Stimulated activated CD4-positive, alpha-beta T cell treated with anti-CD3 and anti-CD28 coated beads, Interleukin-15, amount 100 ng/mL, for 24 hours (primary cell): ENCODE measurements at regions not wholly inside any gene's neighbourhood (a gene's known extent, or its start where the extent isn't known, plus 50 kb on each side); places are given as distances from the start of the nearest gene placed in this dataset.
"Not testable (repeated sequence)": the region's sequence is repeated elsewhere in the genome, so short reads cannot be mapped to it uniquely, and the experiment has no call there.

Experiments
- DNase-seq: peaks from one replicate; pipeline ENCODE4 v3.0.0-alpha.2; 2020

DNA sequence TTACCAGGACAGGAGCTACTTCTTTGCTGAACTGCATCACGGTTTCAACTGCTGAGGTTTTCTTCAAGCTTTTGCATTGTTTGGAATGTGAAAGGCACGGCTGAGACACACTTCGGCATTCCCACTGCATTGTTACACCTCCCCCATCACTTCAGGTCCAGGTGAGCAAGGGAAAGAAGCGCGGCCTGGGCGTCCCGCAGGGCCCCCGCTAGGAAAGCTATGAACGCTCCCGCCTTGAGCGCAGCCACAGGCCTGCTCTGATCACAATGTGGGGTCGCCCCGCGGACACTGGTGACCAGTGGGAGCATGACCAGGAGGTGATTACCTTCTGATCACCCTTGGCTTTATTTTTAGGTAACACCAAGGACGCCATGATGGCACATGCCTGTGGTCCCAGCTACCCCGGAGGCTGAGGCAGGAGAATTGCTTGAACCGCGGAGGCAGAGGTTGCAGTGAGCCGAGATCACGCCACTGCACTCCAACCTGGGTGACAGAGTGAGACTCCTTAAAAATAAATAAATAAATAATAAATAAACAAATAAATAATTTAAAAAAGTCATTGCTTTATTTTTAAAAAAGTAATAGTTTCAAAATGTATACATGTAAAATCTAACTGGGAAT lies 82.2 kb upstream of the ANTXRL start:
- DNase-seq, result not testable (repeated sequence)

DNA sequence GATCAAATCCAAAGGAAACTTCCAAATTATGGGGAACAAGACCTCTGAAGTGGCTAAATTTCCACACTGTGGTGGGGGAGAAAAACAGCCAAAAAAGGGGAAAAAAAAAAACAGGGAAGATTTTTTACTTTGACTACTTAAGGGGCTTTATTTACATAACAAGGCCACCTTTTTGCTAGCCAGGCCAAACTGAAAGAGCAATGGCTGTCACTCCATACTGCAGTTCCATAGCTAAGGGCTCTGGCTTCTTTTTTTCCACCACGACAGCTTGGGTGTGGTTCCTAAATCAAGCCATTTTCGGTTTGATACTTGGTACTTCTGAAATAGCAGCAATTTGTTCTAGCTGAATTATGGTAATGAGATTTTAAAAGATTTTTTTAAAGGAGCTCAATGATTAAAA lies 76.4 kb upstream of the ANTXRL start:
- not testable (repeated sequence) for DNase-seq

DNA sequence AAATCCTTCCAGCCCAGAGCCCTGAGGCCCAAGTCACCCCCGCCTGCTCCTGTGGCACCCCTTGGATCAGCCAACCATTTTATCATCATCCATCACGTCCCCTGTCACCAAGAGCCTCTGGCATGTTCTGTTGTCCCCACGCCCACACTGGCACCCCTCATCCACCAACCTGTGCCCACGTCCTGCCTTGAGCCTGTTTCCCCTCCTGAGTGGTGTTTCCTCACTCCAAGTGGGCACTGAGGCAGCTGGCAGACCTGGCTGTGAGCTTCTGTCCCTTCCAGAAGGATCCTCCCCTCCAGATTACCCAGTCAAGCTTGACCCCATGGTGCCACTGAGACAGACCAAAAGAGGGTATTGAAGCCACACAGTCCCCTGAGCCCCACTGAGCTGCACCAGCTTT lies 71.4 kb upstream of the ANTXRL start:
- no peak for DNase-seq

DNA sequence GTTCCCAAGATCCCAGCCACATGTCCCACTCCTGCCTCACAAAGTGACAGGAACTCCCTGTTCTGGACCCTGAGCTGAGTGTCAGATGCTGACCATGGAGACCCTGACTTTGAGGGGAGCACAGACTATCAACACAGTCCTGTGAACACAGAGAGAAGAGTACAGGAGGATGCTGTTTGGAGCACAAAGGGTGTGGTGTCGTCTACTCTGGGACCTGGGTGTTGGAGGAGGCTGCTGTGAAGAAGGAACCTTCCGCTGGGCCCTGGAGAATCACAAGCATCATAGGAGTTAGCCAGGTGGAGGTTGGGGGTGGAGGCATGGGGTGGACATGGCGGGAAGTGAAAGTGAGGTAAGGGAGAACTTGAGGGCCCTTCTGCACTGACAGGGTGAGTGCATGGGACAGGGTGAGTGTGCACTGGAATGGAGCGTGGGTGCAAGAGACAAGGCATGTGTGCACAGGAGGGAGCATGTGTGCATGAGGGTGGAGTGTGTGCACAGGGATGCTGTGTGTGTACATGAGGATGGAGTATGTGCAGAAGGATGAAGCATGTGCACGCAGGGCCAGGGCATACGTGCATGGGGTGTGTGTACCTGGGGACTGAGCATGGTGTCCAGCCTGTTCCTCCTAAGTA lies 70.7 kb upstream of the ANTXRL start:
- DNase-seq, result no peak

DNA sequence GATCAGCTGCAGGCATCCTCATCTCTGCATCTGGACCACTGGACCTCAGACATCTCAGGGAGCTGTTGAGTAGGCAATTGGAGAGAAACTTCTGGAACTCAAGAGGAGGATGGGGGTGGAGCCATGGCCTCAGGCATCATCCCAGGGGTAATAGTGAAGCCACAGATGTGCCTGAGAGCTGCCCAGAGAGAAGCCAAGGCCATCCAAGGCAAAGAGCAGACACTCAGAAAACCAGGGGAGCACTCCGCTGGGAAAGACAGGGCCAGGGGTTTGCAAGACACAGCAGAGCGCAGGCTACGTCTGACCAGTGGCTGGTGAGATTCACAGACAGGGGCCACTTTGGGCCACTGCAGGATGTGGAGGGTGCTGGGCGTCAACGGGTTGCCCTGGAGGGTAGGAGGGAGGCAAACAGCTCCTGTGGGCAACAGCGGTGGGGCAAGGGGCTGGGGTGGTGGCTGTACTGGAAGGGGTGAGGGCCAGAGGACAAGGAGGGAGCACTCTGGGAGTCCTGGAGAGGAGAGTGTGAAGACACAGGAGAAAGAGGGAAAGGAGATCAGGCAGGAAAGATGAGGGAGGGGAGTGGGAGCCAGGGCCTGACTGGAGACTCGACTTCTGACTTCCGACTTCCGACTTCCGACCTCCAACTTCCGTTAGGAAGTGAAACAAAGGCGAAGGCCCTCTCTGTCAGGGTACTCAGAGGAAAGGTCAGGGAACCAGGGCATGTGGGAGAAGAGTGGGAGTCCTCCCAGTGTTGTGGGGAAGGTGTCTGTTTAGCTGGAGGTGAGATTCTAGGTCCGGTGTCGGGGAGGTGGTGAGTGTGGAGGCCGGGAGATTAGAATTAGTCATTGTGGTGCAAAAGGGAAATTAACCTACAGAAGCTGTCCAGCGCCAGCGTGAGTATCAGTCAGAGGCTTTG lies 69.7 kb upstream of the ANTXRL start:
- DNase-seq, result no peak

DNA sequence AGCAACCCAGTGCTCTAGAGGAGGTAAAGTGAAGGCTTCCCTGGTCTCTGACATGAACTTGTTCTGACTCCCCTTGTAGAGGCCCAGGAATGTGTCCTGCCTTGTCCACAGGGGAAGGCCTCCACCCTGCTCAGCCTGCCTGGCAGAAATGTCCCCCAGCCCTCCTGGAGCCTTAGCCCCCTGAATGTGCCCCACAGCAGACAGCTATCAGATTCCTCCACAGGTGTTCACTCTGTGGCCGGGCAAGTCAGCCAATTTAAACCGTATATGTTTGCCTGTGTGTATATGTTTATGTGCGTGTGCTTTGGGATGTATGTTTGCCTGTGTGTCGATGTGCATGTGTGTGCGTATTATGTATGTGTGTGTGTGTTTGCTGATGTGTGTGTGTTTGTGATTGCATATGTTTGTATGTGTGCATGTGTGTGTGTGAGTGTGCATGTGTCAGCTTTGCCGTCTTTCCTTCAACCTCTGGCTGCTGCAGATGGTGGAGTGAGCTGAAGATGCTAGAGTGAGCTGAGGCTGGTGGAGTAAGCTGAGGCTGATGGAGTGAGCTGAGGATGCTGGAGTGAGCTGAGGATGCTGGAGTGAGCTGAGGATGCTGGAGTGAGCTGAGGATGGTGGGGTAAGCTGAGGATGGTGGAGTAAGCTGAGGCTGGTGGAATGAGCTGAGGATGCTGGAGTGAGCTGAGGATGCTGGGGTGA lies 68.9 kb upstream of the ANTXRL start:
- no peak for DNase-seq

DNA sequence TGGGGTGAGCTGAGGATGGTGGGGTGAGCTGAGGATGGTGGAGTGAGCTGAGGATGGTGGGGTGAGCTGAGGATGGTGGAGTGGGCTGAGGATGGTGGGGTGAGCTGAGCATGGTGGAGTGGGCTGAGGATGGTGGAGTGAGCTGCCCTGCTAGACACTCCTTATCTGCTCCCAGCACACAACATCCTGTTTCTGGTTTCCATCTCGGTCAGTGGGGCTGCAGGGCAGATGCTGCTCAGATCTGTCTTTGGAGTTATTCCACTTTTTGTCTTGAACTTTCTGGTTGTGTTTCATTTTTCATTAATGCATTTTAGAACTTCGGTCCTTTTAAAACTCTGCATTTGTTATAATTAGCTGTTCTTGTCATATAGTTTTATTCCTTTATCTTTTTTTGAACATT lies 67.9 kb upstream of the ANTXRL start:
- DNase-seq, result no peak

DNA sequence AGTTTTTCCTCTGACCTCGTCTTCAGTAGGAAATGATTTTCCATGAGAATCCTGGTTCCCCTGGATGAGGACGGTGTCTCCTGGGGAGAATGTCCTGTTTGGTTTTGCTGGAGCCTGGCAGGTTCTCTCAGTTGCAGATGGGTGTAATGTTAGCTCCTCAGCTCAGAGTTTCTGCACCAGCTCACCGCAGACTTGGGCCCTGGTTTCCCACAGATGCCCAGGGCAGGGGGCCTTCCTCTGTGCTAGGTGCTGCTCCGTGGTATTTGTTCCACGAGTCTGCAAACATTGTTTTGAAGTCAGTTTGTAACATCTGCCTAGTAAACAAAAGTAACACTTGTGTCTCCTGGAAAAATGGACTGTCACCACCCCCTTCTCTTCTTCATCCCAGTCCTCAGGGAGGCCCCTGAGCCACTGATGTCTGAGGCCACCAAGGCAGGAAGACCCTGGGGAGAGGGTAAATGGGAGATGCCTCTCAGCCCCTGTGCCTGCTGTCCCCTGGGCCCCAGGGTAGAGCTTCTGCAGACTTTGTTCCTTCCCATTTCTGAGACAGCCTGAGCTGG lies 67.3 kb upstream of the ANTXRL start:
- DNase-seq, result not testable (repeated sequence)

DNA sequence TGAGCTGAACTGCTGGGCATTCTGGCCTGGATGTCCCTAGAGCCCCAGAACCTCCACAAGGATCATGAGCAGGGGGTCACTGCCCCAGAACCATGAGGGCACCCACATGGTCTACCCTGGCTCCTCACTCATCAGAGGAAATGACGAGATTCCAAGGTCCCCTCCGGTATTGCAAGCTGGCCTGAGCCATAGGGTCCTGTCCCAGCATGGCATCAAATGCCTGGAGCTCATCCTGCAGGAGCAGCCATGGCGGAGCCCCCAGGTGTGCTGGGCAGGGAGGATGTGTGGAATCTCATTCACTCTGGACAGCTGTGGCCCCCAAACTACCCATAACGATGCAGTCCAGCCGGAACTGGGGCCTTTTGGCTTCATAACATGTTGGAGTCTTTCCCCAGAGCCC lies 66.6 kb upstream of the ANTXRL start:
- DNase-seq, result no peak

DNA sequence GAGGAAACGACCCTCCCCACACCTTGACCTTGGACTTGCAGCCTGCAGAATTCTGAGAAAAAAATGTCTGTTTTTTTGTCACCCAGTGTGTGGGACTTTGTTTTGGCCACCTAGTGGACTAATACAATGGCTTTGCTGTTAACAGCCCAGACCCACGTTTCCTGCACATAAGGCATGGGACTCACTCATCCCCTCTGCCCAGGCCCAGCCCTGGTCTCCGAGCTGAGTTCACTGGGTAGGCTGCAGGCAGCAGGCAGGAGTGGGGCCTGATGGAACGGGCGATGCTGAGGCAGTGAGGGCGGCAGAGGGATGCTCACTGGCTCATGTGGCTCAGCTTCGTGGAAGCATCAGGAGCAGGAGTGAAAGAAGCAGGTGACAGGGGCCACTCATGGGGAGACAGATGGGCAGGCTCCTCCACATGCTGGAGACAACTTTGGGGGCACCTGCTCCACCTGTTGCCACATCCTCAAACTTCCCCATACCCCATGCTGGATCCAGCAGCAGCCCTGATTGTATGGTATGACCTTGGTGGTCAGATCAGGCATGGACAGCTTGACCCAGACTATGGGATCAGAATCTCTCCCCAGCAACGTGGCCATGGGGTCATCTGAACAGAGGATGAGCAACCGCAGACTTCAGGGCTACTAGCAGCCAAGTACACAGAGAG lies 65.8 kb upstream of the ANTXRL start:
- DNase-seq, result no peak

DNA sequence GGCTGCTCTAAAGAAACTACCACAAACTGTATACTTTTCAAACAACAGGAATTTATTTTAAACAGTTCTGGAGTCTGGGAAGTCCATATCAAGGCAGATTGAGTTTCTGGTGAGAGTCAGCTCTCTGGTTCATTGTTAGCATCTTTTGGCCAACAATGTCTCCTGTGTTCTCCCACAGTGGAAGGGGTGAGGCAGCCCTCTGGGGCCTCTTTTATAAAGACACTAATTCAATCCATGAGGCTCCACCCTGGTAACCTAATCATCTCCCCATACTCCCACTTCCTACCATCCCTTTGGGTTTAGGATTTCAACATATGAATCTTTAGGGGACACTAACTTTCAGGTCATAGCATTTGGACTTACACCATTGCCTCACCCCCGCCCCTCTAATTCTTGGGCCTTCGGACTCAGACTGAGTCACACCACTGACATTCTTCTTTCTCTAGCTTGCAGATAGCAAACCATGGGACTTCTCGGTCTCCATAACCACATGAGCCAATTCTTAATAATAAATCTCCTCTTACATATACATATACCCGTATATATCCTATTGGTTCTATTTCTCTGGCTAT lies 64.3 kb upstream of the ANTXRL start:
- no peak for DNase-seq

DNA sequence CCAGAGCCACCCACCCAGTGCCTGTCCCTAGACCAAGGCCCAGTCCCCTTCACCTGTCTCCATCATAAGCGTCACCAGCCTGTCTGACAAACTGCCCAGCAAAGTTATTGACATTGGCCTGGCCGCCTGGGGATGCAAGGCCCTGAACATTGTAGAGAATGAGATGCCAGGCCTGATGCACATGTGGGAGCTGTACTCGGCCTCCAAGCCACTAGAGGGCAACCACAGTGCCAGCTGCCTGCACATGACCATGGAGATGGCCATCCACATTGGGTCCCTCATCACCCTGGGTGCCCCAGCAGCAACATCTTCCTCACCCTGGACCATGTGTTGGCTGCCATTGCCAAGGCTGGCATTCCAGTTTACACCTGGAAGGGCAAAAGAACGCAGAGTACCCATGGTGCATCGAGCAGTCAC lies 63.7 kb upstream of the ANTXRL start:
- DNase-seq, result peak; percentile 42

DNA sequence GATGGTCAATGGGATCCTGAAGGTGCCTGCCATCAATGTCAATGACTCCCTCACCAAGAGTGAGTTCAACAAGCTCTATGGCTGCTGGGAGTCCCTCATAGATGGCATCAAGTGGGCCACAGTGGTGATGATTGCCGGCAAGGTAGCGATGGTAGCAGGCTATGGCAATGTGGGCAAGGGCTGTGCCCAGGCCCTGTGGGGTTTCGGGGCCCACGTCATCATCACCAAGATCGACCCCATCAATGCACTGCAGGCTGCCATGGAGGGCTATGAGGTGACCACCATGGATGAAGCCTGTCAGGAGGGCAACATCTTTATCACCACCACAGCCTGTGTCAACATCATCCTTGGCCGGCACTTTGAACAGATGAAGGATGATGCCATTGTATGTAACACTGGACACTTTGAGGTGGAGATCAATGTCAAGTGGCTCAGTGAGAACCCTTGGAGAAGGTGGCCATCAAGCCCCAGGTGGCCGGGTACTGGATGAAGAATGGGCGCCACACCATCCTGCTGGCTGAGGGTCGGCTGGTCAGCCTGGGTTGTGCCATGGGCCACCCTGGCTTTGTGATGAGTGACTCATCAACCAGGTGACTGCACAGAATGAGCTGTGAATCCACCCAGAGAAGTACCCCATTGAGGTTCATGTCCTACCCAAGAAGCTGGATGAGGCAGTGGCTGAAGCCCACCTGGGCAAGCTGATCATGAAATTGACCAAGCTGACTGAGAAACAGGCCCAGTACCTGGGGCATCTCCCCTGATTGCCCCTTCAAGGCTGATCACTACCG lies 63.0 kb upstream of the ANTXRL start:
- no peak for DNase-seq

DNA sequence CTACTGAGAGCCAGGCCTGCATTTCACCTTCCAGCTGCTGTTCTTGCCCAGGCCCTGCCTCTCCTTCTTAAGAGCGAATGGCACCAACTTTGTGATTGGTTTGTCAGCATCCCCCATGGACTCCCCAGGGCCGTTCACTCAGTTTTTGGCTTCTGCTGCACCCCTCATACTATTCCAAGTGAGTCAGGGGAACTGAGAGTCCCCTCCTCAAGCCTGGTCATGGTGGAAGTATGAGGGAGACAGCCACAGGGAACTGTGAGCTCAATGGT lies 62.4 kb upstream of the ANTXRL start:
- no peak for DNase-seq

DNA sequence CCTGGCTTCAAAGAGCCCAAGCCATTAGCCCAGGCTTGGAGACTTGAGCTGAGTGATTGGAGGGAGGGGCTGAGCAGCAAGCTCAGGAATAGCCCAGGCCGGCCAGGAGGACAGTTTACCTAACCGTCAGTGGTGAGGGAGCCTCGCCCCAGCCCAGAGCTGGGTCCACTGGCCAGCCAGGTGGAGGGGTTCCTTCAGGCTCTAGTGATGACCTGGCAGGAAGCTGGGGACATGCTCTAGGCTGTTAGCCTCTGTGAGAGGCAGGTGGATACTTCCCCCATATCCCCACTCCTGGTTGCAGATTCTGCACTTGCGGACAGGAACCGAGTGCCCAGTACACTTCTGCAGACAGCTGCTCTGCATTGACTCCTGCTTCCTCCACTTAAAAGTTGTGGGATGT lies 61.2 kb upstream of the ANTXRL start:
- DNase-seq, result no peak

DNA sequence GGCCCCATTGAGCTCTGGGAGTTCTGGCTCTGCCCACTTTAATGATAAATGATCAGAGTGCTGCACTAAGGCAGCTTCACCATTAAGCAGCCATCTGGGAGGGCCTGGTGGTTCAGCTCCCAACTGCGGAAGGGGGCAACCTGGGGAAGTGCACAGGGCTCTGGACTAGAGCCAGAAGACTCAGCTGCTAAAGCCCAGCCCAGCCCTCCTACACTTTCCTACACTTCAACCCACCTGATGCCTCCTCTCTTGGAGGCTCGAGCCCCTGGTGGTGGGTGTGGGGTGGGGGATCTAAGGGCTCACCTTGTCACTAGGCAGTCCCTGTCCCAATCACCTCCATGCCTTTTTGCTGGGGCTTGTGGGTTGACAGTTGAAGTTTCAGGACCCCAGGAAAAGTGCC lies 60.6 kb upstream of the ANTXRL start:
- DNase-seq, result no peak

DNA sequence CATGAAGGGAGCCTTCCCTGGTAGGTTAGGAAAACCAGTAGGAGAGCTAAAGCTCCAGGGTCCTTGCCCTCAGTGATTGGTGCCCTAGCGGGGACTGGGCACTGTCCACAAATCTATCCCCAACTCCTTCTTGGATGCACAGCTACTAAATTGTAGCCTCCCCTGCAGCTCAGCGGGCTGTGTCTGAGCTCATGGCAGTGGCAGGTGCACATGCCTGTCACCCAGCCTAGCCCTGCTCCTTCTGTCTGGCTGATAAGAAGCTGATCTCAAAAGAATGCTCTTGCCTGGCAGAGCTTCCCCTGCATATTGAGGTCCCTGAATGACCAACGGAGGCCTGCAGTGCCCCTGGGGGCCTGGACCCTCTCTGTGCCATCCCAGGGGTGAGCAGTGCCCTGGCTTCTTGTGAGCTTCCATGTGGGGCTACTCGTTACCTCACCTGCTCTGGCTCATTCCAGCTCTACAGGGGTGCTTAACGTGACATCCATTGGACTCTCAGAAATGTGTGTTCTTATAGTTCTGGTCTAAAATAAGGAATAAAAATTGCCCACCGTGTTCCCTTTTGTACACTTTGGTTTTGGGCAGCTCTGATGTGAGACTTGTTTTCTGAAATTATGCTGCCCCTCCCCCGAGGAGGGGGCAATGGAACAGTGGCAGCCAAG lies 59.8 kb upstream of the ANTXRL start:
- no peak for DNase-seq

DNA sequence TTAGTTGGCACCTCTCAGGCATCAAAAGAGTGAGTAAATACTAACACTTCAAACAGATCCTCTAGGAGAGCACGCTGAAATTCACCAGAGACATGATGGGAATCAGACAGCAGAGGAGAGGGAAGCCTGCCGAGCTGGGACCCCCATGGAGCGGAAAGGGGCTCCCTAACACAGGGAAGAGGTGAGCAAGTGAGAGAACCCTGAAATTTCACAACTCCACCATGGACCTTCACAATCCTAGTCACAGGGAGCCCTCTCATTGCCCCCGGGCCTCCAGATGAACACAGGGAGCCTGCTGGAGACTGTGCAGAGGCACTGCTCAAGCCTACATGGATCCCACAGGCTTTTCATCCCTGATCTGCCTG lies 59.2 kb upstream of the ANTXRL start:
- no peak for DNase-seq

DNA sequence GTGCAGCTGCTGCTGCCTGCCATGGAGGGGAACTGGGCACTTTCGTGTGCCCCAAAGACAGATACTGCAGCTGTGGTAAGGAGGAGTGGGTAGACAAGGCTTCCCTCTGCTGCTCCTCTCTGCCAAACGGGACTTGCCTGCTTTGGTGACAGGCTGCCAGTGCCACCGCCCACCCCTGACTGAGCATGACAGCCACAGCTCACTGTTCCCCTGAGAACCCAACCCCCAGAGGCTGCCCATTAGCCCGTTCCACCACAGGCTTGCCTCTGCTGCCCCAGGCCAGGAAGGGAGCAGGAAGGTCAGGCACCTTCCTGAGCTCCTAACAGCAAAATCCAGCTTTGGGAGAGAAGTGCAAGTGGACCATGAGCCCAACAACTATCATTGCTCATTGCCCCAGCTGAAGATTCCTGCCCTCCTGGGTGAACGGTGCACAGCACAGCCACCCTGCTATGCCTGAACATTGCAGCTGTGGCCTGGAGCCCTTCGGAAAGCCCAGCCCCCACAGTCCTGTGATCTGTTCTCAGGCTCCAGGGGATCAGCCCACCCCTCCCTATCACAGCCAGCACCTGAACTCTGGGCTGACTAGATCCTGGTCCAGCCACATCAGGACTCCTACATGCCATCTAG lies 58.7 kb upstream of the ANTXRL start:
- no peak for DNase-seq

DNA sequence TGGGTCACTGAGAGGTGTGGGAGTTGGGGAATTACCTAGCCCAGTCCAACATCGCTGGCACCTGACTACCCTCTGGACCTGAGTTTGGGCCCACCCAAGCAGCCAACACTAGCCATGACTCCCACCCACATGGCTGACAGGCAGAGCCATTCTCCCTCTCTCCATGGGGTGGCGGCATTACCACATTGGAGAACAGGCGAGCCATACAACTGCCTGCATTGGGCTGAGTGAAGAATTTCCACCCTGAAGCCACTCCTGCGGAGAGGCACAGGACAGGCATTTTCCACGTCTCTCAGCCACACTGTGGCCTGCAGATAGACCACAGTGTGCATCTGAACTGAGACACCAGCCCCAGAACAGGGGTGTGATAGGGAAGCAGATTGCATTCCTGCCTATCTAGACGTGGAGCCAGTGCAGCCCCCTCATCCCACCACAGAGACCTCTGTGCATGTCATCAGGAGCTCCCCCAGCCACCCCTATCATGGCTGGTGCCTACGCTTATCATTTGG lies 58.2 kb upstream of the ANTXRL start:
- peak; percentile 80 for DNase-seq
